ENCODE measurements at regions not wholly inside any gene's neighbourhood (a gene's known extent, or its start where the extent isn't known, plus 50 kb on each side); places are given as distances from the start of the nearest gene placed in this dataset.
"Not testable (repeated sequence)": the region's sequence is repeated elsewhere in the genome, so short reads cannot be mapped to it uniquely, and the experiment has no call there.

- no peak for DNase-seq (ENCODE audit: low spot score)
Measured at GRCh38 chr13:90723381-90723780, 624.1 kb upstream of the MIR17HG start.

GRCh38 chr13:90726375-90726774, 621.1 kb upstream of the MIR17HG start:
- no peak for DNase-seq (ENCODE audit: low spot score)

GRCh38 chr13:90732049-90732448, 615.4 kb upstream of the MIR17HG start:
- no peak for DNase-seq (ENCODE audit: low spot score)

- DNase-seq (ENCODE audit: low spot score), result not testable (repeated sequence)
Measured at GRCh38 chr13:90734497-90734896, 613.0 kb upstream of the MIR17HG start.

- no peak for DNase-seq (ENCODE audit: low spot score)
Measured at GRCh38 chr13:90738881-90739280, 608.6 kb upstream of the MIR17HG start.

- no peak for DNase-seq (ENCODE audit: low spot score)
Measured at GRCh38 chr13:90740099-90740498, 607.4 kb upstream of the MIR17HG start.

GRCh38 chr13:90742381-90742780, 605.1 kb upstream of the MIR17HG start:
- DNase-seq (ENCODE audit: low spot score), result no peak

GRCh38 chr13:90746230-90746629, 601.3 kb upstream of the MIR17HG start:
- DNase-seq (ENCODE audit: low spot score), result peak; percentile 13

- no peak for DNase-seq (ENCODE audit: low spot score)
Measured at GRCh38 chr13:90750021-90750420, 597.5 kb upstream of the MIR17HG start.

- DNase-seq (ENCODE audit: low spot score), result no peak
Measured at GRCh38 chr13:90751026-90751425, 596.5 kb upstream of the MIR17HG start.

- DNase-seq (ENCODE audit: low spot score), result no peak
Measured at GRCh38 chr13:90752070-90752469, 595.4 kb upstream of the MIR17HG start.

GRCh38 chr13:90757127-90757680, 590.3 kb upstream of the MIR17HG start:
- no peak for DNase-seq (ENCODE audit: low spot score)

- no peak for DNase-seq (ENCODE audit: low spot score)
Measured at GRCh38 chr13:90760639-90761038, 586.8 kb upstream of the MIR17HG start.

GRCh38 chr13:90763476-90764150, 583.9 kb upstream of the MIR17HG start:
- no peak for DNase-seq (ENCODE audit: low spot score)

GRCh38 chr13:90766386-90766902, 581.0 kb upstream of the MIR17HG start:
- no peak for DNase-seq (ENCODE audit: low spot score)

- DNase-seq (ENCODE audit: low spot score), result no peak
Measured at GRCh38 chr13:90768116-90768515, 579.4 kb upstream of the MIR17HG start.

- no peak for DNase-seq (ENCODE audit: low spot score)
Measured at GRCh38 chr13:90769387-90769786, 578.1 kb upstream of the MIR17HG start.

- DNase-seq (ENCODE audit: low spot score), result no peak
Measured at GRCh38 chr13:90770334-90770733, 577.2 kb upstream of the MIR17HG start.

GRCh38 chr13:90773681-90774080, 573.8 kb upstream of the MIR17HG start:
- DNase-seq (ENCODE audit: low spot score), result no peak

GRCh38 chr13:90776051-90776748, 571.3 kb upstream of the MIR17HG start:
- DNase-seq (ENCODE audit: low spot score), result no peak

GRCh38 chr13:90783273-90783672, 564.2 kb upstream of the MIR17HG start:
- DNase-seq (ENCODE audit: low spot score), result no peak

GRCh38 chr13:90787007-90787406, 560.5 kb upstream of the MIR17HG start:
- no peak for DNase-seq (ENCODE audit: low spot score)

- DNase-seq (ENCODE audit: low spot score), result no peak
Measured at GRCh38 chr13:90792335-90792734, 555.2 kb upstream of the MIR17HG start.
